ENCODE measurements at regions not wholly inside any gene's neighbourhood (a gene's known extent, or its start where the extent isn't known, plus 50 kb on each side); places are given as distances from the start of the nearest gene placed in this dataset.

DNA sequence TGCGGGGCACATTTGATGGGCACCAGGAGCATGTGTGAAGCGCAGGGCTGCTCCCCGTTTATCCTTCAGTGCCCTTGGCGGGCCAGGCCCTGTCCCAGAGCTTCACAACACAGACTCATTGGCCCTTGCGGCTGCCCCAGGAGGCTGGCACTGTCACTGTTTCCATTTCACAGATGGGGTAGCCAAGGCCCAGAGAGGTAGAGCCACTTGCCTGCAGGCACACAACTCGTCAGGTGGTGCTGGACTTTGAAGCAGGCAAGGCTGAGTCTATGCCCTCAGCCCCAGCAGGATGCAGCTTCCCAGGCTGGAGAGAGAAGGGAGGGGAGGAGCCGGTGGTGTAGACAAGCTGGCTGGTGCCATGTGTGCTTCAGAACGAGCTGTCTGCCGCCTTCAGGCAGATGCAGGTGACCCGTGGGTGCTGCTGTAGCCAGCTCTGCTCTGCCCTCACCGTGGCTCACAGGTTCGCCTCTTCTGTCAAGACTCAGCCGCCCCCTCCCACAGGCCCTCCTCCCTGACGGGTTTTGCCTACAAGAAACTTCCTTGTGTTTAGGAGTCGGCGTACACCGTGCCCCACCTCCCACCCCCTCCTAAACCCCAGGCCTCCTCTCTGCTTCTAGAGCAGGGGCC, 232.3 kb upstream of the CIBAR2 start:
- no peak for DNase-seq (ENCODE audit: low spot score)

DNA sequence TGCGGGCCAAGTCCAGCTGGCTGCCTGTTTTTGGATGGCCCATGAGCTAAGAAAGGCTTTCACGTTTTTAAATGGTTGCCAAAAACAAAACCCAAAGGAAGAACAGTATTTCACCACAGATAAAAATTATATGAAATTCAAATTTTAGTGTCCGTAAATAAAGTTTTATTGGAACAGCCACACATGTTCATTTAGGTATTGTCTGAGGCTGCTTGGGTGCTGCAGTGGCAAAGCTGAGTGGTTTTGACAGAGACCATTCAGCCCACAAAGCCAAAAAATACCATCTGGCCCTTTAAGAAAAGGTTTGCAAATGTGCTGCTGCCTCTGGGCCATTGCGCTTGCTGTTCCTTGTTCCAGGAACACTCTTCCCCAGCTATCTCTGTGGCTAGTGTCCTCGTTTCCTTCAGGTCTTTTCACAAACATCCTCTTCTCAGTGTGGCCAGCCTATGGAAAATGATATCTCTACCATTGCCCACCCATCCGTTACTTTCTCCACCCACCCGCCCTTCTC, 232.9 kb upstream of the CIBAR2 start:
- no peak for DNase-seq (ENCODE audit: low spot score)

- no peak for DNase-seq (ENCODE audit: low spot score)
Observed at GRCh38 chr16:85346404-85347212, 234.3 kb upstream of the CIBAR2 start.

- no peak for DNase-seq (ENCODE audit: low spot score)
Observed at GRCh38 chr16:85347213-85347591, 234.9 kb upstream of the CIBAR2 start.

GRCh38 chr16:85348065-85348840, 236.0 kb upstream of the CIBAR2 start:
- DNase-seq (ENCODE audit: low spot score) = no peak

DNA sequence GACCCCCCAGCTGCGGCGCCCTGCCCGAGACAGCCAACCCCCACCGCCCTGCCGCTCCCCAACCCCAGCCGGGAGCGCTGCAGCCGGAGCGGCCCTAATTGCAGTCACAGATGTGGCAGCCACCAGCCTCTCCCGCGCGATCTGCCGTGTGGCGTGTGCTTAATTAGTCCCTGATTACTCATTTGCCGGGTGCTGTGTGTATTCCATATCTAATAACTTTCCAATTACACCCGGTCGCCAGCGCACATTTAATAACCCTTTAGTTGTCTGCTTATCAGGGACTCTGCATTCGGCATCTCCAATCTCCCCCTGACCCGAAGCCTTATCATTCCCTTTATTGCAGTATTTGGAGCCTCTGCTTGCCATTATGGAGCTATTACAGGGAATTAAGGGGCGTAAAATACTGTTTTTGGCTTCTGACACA, 236.7 kb upstream of the CIBAR2 start:
- peak; percentile 51 for DNase-seq (ENCODE audit: low spot score)

- DNase-seq (ENCODE audit: low spot score) = no peak
Observed at GRCh38 chr16:85349365-85350145, 237.3 kb upstream of the CIBAR2 start.

DNA sequence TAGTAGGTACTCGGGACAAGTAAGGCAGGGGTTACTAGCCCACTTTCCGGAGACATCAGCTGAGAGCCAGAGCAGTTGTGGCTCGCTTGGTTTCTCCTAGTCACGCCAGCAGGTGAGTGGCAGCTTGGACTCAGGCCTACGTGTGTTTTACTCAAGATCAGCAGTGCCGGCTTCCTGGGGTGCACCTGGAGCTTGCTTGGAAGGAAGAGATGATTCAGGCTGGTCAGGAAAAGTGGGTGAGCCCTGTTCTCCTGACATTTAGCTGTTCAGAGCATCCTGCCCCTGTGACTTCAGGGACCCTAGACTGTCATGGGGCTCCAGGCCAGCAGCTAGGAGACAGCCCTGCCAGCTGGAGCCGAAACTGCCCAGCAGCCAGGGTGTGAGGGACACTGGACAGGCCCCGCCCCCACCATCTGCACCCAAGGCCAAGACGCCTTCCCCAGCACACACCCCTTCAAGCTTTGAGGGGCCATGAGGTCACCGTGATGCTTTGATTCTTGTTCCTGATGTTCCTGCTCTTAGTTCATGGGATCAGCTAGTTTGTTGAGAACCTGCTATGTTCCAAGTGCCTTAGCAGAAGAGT, 238.0 kb upstream of the CIBAR2 start:
- DNase-seq (ENCODE audit: low spot score) = no peak

- peak; percentile 95 for DNase-seq (ENCODE audit: low spot score)
Observed at GRCh38 chr16:85350973-85351372, 238.7 kb upstream of the CIBAR2 start.

DNA sequence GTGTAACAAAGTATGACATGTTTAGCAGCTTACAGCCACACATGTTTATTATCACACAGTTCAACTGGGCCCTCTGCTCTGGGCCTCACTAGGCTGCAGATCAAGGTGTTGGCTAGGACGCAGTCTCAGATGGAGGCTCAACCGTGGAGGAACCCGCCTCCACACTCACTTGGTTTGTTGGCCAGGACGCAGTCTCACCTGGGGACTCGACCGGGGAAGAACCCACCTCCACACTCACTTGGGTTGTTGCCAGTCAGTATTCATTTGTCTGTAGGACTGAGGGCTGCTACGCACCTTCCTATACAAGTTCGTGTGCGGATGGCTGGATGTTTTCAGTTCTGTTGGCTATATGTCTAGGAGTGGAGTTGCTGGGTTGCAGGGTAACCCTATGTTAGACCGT, 240.7 kb upstream of the CIBAR2 start:
- no peak for DNase-seq (ENCODE audit: low spot score)

DNA sequence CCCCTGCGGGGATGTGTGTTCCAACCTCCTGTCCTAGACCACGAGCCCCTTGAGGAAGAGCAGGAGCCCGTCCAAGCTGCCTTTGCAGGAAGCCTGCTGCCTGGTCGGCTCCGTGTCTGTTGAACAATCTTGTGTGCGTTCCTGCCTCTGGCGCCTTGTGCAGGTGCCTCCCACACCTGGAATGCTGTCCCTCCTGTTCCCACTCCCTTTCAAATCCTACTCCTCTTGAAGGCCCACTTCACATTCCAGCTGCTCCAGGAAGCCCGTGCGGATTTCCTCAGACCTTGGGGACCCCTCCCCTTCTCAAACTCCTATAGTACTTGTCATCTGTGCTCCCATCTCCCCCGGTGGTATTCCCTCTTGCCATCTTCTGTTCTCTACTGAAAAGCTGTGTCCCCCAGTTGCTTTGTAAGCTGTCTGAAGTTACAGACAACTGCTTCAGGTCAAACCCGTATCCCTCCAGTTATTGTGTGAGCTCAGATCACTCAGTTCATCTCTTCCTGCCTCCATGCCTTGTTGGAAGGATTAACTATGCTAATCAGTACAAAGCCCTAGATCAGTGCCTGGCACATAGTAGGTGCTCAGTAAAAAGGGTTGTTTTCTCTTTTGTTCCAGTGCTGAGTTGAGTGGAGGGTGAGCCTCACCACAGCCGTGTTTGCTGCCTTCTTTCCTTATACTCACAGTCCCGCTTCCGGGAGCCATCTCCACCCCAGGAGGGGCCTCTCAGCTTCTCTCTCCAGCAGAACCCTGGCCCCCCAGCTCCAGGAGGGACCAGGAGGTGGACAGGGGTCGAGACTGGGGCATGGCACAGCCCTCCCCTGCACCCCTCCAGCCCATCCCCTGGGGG, 241.8 kb upstream of the CIBAR2 start:
- no peak for DNase-seq (ENCODE audit: low spot score)

DNA sequence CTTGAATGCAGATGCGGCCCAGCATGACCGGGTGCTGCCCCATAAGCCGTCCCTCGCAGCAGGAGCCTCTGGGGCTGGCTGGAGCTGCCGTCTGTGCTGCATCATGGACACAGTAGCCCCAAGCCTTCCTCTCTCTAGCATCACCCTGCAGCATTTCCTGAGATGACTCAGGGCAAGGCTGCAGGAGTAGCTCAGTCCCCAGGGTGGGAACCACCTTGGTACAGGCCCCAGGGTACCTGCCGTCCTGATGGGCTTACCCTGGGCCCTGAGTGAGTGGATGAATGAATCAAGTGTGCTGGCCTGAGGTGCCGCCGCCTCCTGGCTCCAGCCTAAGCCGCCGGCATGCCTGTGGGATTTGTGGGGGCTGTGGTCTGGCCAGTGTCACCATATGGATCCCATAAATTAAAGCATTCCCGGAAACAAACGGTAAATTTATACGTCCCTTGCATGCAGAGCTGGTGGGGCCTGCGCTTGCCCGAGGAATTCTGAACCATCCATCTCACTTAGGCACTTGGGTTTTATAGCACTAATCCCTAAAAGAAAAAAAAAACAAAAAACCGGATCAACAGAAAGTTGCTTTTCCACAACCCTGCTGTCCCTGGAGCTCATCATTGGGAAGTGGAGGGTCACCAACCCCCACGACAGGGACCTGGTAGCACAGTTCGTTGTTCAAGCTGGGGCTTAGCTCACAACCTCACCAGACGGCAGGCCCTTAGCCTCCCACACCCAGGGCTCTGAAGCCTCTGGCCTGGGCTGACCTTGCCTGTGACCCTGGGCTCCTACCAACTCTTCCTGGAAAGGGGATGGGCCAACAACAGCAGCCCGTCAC, 242.6 kb upstream of the CIBAR2 start:
- no peak for DNase-seq (ENCODE audit: low spot score)

DNA sequence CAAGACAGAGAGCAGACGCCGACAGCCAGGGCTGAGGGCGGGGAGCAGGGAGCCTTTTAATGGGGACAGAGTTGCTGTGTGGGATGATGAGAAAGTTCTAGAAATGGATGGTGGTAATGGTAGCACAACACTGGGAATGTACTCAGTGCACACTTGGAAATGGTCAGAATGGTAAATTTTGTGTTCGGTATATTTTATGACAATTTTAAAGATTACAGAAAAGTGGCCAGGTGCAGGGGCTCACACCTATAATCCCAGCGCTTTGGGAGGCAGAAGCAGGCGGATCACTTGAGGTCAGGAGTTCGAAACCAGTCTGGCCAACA, 243.2 kb upstream of the CIBAR2 start:
- DNase-seq (ENCODE audit: low spot score) = no peak

DNA sequence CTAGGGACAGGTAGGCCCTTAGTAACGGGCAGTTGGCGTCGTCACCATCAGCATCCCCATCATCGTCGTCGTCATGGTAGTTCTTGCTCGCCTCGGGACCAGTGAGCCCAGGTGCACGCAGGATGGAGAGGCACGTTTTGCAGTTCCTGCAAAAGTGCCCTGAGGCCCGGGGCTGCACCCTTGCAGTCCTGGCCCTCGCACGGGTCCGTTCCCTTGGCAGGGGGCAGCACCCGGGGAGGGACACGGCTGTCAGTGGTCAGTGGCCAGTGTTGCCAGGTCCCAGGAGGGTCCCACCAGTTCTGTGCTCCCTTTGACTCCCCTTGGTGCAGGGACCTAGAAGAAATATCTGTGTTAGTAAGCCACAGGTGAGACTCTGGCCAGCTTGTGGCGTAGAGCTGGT, 243.9 kb upstream of the CIBAR2 start:
- DNase-seq (ENCODE audit: low spot score) = no peak

DNA sequence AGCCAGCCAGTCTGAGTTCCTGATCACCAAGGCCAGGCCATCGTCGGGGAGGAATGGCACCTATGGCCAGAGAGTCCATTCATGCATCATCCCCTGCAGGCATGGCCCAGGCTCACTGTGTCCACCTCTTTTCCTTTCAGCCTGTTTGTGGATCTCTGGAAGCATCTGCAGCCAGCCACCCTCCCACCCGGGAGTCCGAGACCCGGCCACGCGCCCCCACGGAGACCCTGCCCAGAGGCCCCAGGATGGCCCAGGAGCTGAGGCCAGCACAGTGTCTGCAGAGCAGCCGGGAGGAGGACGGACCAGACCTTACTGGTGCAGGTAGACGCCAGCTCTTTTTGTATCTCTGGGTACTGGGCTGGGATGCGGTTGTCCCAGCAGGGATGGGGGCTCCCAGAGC, 245.1 kb upstream of the CIBAR2 start:
- no peak for DNase-seq (ENCODE audit: low spot score)

DNA sequence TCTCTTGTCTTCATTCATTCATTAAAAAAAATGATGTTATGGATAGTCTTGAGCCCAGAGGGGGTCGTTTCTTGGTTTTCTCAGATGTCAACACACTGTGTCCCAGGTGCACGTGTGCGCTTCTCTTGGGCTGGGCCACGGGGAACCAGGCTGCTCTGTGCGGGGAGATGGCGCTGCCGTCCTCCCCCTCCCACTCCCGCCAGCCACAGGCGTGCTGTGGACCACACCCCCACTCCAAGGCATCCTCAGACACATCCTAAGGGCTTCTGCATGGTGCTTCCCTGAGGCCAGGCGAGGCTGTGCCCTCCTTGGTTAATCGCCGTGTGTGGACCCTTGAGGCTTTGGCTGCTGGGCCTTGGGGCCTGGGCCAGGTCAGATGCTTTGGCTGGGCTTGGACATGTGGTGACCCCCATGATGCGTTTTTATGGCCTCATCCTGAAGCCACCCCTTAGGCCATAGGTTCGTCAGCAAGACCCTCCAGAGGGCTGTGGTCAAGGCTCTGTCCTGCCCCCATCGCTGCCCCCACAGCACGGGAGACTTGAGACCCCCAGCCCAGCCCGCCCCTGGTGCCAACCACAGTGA, 245.7 kb upstream of the CIBAR2 start:
- DNase-seq (ENCODE audit: low spot score) = no peak

DNA sequence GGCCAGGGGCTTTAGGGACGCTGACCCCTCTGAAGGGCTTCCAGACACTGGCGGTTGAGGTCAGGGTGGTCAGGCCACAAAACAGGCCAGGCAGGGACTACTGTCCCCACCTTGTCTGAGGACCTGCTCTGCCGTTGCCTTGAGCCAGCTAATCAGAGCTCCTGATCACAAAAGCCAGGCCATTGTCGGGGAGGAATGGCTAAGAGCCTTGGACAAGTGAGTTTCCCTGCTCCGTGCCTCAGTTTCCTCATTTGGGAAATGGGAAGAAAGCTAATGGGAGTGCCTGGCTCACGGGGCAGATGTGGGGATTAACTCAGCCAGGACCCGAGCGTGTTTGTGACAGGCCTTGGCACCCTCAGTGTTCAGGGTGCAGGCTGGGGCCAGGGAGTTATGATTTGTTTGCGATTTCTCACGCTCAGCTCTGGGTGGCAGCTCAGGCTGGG, 246.5 kb upstream of the CIBAR2 start:
- no peak for DNase-seq (ENCODE audit: low spot score)

DNA sequence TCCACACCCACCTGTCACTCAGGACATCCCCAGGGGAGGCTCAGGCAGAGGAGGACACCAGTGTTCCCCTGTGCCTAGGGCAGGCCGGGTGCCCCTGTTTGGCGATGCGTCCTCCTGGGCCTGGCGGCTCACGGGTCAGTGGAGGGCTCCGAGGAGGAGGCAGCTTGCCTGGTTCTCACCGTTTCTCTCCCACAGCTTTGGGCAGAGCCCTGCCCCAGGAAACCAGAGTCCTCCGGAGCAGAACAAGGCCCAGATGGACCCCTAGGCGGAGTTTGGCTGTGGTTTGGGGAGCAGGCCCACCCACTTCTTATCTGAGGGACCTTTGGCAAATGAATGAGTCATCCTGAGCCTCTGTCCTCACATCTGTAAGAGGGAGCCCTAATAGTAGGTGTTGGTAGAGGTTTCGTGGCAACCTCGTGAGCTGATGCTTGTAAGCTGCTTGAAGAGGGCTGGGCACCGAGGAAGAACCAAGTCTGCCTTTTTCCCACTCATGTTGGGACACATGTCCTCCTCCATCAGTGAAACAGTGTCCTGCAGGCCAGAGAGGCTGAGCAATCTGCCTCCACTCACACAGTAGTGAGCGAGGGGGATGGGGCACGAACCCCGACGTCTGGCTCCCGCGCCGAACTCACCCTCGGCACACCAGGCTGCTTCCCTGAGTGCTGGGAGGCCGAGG, 247.0 kb upstream of the CIBAR2 start:
- no peak for DNase-seq (ENCODE audit: low spot score)
